Epithelial cell of esophagus (primary cell): ENCODE measurements at regions not wholly inside any gene's neighbourhood (a gene's known extent, or its start where the extent isn't known, plus 50 kb on each side); places are given as distances from the start of the nearest gene placed in this dataset.
"Not testable (repeated sequence)": the region's sequence is repeated elsewhere in the genome, so short reads cannot be mapped to it uniquely, and the experiment has no call there.

Experiments
- DNase-seq: peaks from one replicate; pipeline ENCODE4 v3.0.0; 2010; ENCODE audit warnings: low read depth
- H3K4me3 ChIP-seq: 2 replicates; pipeline ENCODE4 v1.5.1; 2011; ENCODE audit warnings: mild to moderate bottlenecking, low read length, control low read depth
- TF ChIP-seq, protein P1 (sequence below): IDR thresholded peaks from 2 replicates; pipeline ENCODE4 v1.5.1; 2011; ENCODE audit warnings: low read depth, mild to moderate bottlenecking, low read length, control low read depth, inconsistent platforms; ENCODE audit not compliant: insufficient read depth; ENCODE audit errors: missing control alignments

DNA sequence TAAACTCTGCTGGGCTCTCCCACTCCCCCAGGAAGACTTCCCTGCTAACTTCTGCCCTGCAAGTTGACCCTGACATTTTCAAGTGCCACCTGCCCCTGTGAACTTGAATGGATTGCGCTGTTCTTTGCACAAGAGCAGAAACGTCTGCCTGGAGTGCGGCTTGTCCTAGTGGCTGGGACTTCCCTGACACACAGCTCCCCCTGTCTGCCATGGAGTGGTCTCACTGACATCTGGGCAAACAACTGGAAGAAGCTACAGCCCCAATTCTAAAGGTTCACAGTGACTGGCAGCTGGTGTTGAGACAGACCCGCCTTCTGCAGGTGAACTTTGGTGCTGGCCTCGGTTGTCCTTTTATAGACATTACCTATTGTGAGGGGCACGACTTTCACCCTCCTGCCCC lies 138.7 kb downstream of the KLRB1 start:
- DNase-seq: peak; percentile 64
- TF ChIP-seq, protein P1, sequence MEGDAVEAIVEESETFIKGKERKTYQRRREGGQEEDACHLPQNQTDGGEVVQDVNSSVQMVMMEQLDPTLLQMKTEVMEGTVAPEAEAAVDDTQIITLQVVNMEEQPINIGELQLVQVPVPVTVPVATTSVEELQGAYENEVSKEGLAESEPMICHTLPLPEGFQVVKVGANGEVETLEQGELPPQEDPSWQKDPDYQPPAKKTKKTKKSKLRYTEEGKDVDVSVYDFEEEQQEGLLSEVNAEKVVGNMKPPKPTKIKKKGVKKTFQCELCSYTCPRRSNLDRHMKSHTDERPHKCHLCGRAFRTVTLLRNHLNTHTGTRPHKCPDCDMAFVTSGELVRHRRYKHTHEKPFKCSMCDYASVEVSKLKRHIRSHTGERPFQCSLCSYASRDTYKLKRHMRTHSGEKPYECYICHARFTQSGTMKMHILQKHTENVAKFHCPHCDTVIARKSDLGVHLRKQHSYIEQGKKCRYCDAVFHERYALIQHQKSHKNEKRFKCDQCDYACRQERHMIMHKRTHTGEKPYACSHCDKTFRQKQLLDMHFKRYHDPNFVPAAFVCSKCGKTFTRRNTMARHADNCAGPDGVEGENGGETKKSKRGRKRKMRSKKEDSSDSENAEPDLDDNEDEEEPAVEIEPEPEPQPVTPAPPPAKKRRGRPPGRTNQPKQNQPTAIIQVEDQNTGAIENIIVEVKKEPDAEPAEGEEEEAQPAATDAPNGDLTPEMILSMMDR: peak; percentile 59
- not testable (repeated sequence) for H3K4me3 ChIP-seq

DNA sequence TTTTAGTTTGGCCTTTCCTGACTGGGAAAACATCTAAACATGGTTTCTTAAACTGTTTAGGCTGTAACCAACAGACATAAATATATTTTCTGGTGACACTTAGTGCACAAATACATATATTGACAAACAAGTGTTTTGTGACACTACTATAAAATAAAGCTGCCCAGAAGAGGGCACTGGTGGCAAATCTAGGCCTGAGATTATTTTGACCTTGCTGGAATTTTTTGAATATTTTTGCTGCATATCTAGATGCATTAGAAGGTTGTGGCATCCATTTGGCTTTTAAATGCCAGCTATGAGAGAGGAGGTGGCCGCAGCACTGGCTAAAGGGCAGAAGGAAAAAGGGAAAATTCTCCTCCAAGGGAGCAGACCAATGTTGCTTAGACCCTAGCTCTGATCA lies 139.6 kb downstream of the KLRB1 start:
- TF ChIP-seq, protein P1: peak; percentile 12
- not testable (repeated sequence) for DNase-seq, H3K4me3 ChIP-seq

DNA sequence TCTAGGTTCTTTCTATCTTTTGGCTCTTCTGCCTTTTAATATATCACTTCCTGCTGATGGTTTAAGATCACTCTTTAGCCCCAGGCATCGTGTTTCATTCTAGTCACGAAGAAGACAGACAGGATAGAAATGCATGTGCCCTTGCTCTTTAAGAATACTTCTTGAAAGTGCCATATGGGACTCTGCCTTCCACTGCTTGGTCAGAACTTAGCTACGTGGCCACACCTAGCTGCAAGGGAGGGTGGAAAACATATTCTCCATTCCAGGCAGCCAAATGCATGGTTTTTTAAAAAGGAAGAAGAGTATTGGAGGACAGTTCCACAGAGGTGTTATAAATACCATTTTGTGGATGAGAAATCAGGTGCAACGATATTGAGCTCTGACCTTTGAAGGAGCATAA lies 143.3 kb downstream of the KLRB1 start:
- DNase-seq: no peak
- no peak overlapping the region for H3K4me3 ChIP-seq
- TF ChIP-seq, protein P1: no peak

DNA sequence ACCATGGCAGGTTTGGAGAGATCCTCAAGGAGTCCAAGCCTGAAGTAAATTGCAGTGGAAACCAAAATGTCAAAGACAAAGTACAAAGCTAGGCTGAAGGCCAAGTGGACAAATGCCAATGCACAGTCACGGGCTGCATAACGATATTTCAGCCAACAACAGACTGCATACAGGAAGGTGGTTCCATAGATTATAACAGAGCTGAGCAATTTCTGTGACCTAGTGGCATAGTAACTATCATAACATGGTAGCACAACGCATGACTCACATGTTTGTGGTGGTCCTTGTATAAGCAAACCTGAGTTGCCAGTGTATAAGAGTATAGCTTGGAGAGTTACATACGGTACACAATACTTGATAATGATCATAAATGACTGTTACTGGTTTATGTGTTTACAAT lies 152.2 kb downstream of the KLRB1 start:
- DNase-seq: not testable (repeated sequence)

DNA sequence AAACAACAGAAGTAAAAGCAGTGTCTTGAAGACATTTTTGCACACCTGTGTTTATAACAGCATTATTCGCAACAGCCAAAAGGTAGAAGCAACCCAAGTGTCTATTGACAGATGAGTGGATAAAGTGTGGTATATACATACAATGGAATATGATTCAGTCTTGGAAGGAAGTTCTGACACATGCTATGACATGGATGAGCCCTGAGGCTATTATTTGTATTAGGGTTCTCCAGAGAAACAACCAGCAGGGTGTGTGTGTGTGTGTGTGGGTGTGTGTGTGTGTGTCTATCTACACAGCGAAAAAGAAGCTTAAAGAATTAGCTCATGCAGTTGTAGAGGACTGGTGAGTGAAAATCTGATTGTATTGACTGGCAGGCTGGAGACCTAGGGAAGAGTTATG lies 153.7 kb downstream of the KLRB1 start:
- DNase-seq: peak; percentile 93
- H3K4me3 ChIP-seq: not testable (repeated sequence)

More for the DNA sequence above, 152.2 kb downstream of the KLRB1 start:
- not testable (repeated sequence) for H3K4me3 ChIP-seq

DNA sequence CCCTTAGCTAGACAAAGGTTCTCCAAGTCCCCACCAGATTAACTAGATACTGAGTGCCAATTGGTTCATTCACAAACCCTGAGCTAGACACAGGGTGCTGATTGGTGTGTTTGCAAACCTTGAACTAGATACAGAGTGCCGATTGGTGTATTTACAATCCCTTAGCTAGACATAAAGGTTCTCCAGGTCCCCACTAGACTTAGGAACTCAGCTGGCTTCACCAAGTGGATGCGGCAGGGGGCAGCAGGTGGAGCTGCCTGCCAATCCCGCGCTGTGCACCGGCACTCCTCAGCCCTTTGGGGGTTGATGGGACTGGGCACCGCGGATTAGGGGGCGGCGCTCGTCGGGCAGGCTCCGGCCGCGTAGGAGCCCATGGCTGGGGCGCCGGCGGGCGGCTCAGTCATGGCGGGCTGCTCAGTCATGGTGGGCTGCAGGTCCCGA lies 157.6 kb downstream of the KLRB1 start:
- TF ChIP-seq, protein P1: peak; percentile 10
- H3K4me3 ChIP-seq: not testable (repeated sequence)
- peak; percentile 25 for DNase-seq

DNA sequence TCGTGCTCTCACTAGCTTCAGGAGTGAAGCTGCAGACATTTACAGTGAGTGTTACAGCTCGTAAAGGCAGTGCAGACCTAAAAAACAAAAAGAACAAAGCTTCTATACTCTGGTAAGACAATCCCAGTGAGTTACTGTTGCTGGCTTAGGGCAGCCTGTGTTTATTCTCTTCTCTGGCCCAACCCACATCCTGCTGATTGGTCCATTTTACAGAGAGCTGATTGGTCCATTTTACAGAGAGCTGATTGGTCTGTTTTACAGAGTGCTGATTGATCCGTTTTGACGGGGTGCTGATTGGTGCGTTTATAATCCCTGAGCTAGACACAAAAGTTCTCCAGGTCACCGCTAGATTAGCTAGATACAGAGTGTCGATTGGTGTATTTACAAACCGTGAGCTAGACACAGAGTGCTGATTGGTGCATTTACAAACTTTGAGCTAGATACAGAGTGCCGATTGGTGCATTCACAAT lies 158.0 kb downstream of the KLRB1 start:
- not testable (repeated sequence) for DNase-seq, H3K4me3 ChIP-seq

DNA sequence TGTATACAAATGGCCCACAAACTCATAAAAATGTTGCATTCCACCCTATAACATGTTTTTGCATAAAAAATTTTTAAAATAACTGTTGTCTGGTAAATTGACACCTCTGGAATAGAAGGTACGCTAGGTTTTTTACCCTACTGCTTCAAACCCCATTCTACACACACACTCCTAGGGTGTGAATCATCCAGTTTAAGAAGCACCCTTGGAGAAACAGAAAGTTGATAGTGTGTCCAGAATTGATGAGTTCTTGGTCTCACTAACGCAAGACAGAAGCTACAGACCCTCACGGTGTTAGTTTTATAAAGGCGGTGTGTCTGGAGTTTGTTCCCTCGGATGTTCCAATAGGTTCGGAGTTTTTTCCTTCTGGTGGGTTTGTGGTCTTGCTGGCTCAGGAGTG lies 158.5 kb downstream of the KLRB1 start:
- TF ChIP-seq, protein P1: no peak
- no peak for DNase-seq
- H3K4me3 ChIP-seq: no peak overlapping the region

DNA sequence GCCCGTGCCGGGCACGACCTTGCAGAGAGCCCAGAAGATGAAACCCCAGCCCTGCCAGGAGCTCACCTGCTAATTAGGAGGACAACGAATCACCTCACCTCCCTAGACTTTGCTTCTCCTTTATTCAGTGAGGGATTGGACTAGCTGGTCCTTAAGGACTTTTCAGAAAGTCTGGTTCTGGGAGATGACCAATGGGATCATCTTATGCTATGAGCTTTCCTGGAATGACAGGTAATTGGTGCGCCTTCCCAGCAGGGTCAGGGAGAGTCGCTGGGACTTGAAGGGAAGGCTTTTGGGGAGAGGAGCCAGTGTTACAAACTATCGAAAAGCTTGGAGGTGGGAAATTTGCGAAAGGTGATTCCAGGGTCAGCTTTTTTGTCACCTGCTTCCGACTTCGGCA lies 159.1 kb downstream of the KLRB1 start:
- peak; percentile 23 for DNase-seq
- peak overlapping the region; percentile 54 for H3K4me3 ChIP-seq

DNA sequence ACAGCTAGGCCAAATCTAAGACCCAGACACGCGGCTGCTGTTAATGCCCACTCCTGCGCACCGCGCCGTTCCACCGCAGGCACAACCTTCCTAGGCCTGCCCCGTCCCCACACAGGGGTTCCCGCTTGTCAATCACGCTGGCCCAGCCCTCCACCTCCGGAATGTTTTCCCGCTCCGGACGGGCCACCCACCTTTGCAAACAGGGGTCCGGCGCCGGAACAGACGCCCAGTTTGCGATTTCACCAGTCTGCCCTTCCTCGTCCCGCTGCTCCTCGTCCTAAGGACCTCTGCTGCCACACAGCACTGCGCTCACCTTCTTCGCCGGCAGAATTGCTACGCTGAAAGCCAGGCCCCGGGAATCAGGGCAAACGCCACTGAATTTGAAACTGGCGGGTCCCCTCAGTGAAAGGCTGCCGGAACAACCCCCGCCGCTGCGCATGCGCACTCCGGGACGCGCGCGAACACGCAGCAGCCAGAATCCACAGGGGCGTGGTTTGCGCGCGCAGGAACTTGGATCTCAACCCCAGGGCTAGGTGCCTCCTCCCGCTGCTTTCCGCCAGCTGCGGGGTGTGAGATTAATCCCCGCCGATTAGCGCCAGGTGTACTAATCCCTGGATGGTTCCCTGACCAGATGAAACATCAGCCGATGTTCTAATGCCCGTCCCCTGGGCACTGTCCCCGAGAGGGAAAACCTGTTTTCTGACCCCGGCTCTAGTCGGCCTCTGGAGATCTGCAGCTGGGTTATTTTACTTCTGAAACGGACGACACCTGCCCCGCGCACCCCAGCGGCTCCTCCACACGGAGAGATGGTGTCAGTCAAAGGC lies 159.7 kb downstream of the KLRB1 start:
- peak overlapping the region; percentile 54 for H3K4me3 ChIP-seq
- peak; percentile 79 for DNase-seq

DNA sequence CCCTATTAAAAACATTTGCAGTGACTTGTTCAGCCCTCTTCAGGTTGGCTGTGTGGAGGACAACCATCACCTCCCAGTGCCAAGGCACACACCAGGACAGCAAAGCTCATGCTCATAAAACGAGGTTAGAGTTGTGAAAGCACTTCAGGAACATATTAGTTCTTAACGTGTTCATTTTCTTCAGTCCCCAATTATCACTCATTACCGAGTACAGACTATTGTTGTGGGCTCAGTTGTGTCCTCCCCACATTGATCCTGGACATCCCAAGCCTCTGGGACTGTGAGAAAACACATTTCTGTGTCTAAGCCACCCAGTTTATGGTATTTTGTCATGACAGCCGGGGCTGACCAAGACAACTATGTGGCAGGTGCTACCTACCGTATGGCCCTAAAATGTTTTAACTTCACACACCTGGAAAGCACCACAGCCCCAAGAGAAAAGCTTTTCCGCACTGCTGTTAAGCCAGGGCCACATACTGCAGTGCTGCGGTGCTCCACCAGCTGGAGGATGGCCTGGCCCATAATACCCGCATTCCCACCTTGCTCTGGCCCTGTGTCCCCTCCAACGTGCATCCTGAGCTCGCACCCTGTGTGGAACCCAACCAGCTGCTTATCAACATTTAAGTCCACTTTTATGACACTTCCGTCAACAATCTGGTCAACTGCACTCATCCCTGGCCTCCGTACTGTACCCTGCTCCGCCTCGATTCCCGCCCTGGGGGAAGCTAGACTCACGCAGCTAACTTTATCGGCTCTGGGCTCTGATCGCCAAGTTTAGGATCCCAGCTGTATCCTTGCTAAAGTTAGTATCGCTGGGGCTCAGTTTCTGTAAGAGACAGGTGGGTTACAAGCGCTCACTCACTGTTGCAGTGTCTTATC lies 160.6 kb downstream of the KLRB1 start:
- H3K4me3 ChIP-seq: peak overlapping the region; percentile 54
- not testable (repeated sequence) for DNase-seq

DNA sequence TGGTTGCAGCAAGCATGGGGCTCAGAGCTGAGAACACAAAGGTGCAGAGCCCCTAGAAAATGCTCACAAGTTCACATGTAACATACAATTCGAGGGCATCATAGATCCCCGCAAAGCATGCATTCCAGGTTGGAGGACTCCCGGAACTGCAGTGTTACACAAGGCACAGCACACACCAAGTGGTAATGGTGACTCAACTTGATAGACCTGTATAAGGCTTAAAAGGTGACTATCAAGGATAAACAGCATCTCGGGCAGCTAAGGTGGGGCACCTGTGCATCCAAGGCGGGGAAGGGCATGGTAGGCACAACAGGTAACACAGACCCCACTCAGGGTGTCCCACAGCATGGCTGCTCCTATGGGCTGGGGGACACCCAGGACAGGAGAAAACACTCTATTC lies 167.3 kb downstream of the KLRB1 start:
- H3K4me3 ChIP-seq, DNase-seq: not testable (repeated sequence)
